NCI-H2227 (cell line): ENCODE measurements at regions not wholly inside any gene's neighbourhood (a gene's known extent, or its start where the extent isn't known, plus 50 kb on each side); places are given as distances from the start of the nearest gene placed in this dataset.
"Not testable (repeated sequence)": the region's sequence is repeated elsewhere in the genome, so short reads cannot be mapped to it uniquely, and the experiment has no call there.

ENCODE experiments used
- DNase-seq: peaks from one replicate; lab custom pipeline; 2025; ENCODE audit not compliant: unreplicated experiment; lab: John Stamatoyannopoulos, UW

- no peak for DNase-seq
Observed at GRCh38 chr3:112738366-112738765, 97.4 kb upstream of the CCDC80 start.

GRCh38 chr3:112736805-112737566, 96.0 kb upstream of the CCDC80 start:
- DNase-seq = no peak

DNA sequence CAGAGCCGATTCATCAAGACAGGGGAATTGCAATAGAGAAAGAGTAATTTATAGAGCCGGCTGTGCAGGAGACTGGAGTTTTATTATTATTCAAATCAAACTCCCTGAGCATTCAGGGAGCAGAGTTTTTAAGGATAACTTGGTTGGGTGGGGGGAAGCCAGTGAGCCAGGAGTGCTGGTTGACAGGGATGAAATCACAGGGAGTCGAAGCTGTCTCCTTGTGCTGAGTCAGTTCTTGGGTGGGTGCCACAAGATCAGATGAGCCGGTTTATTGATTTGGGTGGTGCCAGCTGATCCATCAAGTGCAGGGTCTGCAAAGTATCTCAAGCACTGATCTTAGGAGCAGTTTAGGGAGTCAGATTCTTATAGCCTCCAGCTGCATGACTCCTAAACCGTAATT, 95.4 kb upstream of the CCDC80 start:
- no peak for DNase-seq

DNA sequence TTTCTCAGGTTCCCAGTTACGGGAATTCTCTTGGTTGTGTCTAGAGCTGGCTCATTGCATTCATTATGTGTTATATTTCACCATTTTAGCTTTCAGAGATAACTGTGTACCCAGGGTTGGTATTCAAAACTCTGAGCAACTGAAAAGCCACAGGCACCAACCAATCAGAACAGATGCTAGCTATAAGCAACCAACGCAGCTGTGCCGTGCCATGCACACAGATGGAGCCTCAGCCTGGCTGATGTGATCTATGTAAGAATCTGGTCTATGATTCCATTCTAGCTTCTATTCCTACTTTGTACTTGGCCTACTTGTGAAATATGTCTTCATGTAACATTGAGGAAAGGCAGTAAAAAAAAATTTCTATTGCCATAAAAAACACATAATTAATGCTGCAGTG, 95.0 kb upstream of the CCDC80 start:
- DNase-seq = no peak

DNA sequence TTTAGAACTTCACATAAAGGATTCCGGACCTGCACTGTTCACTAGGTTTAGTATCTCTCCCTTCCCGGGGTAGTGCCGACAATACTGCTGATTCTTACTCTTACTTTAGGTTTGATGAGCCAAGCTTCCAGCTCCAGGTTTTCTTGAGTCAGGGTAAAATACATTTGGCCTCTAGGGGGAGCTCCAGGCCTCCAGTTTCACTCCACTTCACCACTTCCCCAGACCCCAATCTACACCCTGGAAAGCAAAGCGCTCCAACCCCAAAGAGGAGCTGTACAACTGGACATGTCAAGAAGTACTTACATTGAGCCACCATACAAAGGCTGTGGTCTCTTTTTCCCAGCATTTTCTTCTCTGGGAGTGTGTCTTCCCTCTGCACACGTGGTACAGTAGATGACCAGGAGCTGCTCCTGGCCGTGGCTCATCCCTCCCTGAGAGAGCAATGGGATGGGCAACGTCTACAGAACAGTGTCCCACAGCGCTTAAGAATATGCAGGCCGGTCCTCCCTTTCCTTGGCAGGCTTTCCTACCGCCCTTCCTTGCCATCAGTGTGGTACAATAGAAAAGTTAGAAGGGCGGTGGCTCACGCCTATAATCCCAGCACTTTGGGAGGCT, 93.9 kb upstream of the CCDC80 start:
- DNase-seq = peak; percentile 14

DNA sequence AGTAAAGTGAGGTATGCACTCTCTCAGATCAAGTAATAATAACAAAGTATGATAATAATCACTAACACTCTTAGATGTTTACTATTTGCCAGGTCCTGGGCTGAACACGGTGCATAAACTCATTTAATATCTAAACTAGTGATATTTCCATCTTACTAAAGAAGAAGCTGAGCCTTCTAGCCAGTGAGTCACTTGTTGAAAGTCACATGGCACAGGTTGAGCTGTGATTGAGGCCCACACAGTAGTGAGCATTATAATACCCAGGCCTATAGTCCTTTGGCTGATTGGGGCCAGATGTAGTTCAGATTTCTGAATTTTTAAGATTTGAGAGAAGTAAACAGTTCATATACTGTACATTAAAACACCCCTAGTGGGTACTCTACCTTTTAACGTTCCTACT, 93.2 kb upstream of the CCDC80 start:
- DNase-seq = no peak

DNA sequence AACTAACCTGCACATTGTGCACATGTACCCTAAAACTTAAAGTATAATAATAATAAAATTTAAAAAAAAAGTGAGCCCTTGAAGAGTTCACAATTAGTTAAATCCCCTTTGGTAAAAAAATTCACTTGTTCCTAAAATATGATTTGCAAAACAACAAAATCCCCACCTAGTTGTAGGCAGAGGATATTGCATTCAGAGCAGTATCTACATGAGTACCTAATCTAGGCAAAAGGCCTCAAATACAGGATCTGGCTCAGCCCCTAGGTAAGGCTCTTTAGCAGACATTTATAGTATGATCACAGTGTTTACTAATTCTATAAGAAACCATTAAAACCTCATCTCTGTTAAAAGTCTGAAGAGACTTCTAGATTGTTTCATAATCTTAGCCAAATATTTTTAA, 89.3 kb upstream of the CCDC80 start:
- no peak for DNase-seq

DNA sequence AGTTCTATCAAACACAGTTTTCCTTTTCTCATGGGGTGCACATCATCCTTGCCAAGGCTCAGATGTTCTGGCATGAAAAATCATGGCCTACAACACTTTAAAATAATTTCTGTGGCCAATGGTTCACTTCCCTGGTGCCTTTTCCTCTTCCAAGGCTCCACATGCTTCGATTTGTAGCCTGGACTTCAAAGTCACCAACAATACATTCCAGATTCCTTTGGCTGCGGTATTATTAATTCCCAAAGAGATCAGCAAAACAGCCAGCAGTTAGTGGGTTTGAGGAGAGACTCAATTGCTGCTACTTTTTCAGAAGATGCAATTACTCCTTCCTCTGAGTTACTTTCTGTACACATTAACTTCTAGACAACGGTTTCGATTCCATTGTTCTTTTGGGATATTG, 80.3 kb upstream of the CCDC80 start:
- no peak for DNase-seq

DNA sequence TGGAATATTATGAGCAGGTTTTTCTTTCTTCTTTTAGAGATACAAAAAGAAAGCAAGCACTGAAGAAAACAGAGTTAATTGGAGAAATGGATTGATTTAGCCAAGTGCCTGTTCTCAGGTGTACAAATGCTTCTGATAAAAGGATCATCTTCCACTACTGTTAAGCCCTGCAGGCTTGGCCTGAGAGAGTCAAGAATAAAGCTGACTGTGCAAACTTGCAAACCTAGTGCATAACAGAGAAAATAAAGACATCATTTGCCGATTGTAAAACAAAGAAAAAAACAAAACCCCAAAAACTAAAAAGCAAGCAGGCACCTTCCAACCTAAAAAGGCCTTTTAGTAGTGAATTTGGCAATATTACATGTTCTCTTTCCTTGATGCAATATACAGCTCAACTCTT, 78.0 kb upstream of the CCDC80 start:
- no peak for DNase-seq

DNA sequence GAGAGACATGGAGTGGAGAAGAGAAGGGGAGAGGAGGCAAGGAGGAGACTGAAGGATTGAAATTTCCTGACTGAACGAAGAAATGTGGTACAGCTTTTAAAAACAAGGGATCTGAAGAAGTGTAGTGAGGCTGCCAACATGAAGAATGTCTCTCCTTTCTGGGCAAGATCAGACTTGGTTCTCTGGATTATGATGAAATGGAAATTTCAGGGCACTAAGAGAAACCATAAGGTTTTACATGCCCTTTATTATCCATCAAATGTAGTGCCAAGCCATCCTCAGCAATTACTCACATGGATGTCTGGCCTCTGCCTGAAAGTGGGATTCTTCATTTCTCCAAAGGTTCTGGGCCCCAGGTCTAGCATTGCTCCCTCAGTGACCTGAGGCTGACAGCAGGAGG, 77.6 kb upstream of the CCDC80 start:
- no peak for DNase-seq

- DNase-seq = no peak
Observed at GRCh38 chr3:112709911-112710310, 69.0 kb upstream of the CCDC80 start.

DNA sequence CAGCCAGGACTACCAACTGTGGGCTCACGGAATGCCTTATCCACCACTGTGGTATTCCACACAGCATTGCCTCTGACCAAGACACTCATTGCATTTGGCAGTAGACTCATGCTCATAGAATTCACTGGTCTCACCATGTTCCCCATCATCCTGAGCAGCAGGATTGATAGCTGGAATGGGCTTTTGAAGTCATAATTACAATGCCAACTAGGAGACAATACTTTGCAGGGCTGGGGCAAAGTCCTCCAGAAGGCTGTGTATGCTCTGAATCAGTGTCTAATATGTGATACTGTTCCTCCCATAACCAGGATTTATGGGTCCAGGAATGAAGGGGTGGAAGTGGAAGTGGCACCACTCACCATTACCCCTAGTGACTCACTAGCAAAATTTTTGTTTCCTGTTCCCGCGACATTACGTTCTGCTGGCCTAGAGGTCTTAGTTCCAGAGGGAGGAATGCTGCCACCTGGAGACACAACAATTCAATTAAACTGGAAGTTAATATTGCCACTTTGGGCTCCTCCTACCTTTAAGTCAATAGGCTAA, 58.6 kb upstream of the CCDC80 start:
- no peak for DNase-seq

DNA sequence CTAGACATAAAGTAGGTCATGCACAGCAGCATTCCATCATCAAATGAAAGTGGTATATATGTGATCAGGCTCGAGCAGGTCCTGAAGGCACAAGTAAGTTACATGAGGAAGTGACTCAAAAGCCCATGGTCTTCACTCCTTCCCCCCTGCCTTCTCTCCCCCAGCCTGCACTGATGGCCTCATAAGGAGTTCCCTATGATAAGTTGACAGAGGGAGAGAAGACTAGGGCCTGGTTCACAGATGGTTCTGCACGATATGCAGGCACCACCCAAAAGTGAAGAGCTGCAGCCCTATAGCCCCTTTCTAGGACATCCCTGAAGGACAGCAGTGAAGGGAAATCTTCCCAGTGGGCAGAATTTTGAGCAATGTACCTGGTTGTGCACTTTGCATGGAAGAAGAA, 57.5 kb upstream of the CCDC80 start:
- DNase-seq = not testable (repeated sequence)

DNA sequence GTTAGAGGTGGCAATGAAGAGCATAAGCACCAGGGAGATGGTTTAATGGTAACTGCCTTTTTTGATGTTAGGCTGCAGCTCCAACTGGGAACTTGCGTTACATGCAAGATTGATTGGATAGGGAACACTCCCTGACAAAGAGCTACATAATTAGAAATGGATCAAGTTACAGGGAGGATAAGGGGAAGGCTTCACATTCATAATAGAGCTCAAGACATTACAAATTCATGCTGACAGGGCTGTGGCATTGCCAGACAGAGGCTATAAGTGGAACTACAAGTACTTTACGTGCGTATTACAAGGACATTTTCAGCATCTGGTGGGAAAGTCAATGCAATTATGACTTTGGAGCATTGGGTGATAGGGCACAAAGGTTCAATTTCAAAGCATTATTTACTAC, 55.3 kb upstream of the CCDC80 start:
- not testable (repeated sequence) for DNase-seq

DNA sequence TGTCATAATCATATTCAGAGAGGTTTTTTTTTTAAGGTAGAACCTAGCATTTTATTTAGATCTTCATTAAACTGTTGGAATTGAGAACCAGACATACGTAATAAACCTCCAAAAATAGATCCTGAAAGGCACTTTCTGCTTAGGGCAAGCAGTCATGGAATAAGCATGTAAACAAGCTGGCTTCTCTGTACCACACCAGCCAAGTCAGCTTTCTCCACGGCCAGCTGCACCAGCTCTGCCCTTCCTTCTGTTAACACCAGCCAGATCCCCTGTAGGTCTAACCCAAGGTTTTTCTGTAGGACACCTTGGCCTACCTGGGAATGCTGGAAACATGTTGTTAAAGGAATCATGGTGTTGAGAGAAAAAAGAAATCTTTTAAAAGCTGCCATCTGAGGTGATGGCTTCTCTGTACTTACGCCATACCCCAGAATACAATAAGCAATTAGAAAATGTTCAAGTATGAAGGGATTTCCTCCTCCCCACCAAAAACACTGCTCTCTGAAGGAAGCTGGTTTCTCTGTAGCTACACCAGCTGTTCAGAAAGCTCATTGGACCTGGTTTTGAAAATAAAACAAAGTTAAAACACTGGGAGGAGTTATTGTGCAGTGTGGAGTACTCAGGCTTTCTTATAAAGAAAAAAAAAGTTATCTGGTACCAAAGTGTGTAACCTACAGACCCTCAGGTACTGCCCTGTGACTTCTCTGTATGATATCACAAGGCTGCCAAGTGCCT, 54.6 kb upstream of the CCDC80 start:
- DNase-seq = not testable (repeated sequence)

GRCh38 chr3:112694906-112695305, 54.0 kb upstream of the CCDC80 start:
- not testable (repeated sequence) for DNase-seq

GRCh38 chr3:112693186-112693585, 52.2 kb upstream of the CCDC80 start:
- no peak for DNase-seq
